CD4-positive, alpha-beta T cell treated with Interleukin-6 for 4 hours (primary cell): ENCODE measurements at regions not wholly inside any gene's neighbourhood (a gene's known extent, or its start where the extent isn't known, plus 50 kb on each side); places are given as distances from the start of the nearest gene placed in this dataset.

Experiments
- DNase-seq: peaks from one replicate; pipeline ENCODE4 v3.0.0-alpha.2; 2020; ENCODE audit warnings: mixed read lengths

GRCh38 chr5:28214292-28214691 is 1175.9 kb upstream of the CDH9 start:
- no peak for DNase-seq

DNA sequence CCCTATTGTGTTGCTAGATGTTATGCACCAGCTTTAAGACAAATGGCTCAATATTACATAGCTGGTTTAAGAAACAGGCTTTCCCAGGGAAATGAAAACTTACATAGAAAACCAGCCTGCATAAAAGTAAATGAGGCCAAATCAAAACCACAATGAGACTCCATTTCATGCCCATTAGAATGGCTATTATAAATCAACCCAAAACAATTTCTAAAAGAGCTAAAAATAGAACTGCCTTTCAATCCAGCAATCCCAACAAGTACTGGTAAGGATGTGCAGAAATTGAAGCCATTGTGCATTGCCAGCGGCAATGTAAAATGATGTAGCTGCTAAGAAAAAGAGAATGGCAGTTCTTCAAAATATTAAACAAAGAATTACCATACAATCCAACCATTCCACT is 1170.0 kb upstream of the CDH9 start:
- no peak for DNase-seq

DNA sequence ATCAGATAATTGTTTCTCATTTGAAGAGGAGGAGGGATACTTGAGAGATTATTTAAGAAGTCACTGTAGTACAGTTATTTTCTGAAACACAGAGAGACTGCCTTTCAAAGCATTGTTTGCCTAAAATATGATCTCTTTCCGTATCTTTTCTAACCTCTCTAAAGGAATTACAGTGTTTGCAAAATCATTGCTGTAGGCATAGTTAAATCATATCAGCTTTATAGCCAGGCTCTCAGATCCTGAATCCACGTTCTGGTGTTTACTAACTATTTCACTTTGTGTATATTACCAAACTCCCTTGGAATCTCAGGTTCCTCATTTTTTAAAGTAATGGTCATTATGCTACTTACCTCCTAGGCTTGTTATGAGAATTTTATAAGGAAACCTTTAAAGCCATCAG is 1151.6 kb upstream of the CDH9 start:
- DNase-seq, result no peak

GRCh38 chr5:28174691-28175090 is 1136.3 kb upstream of the CDH9 start:
- no peak for DNase-seq

- DNase-seq, result no peak
These were observed 1126.7 kb upstream of the CDH9 start for GRCh38 chr5:28165096-28165495.

DNA sequence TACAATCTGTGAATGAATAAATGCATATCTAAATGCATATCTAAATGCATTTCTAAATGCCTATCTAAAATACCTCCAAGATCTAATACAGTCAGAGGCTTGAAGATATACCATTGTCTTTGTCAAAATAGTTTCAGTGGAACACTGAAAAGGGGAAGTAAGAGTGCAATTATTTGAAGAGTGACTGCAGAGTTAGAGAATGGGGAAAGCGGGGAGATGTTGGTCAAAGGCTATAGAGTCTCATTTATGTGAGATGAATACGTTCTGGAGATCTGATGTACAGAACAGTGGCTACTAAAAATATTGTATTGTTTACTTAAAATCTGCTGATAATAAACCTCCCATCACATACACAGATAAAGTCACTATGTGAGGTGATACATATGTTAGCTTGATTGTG is 1126.2 kb upstream of the CDH9 start:
- DNase-seq, result no peak

GRCh38 chr5:28156981-28157380 is 1118.6 kb upstream of the CDH9 start:
- DNase-seq, result no peak

- no peak for DNase-seq
These were observed 1105.1 kb upstream of the CDH9 start for GRCh38 chr5:28143519-28143918.

DNA sequence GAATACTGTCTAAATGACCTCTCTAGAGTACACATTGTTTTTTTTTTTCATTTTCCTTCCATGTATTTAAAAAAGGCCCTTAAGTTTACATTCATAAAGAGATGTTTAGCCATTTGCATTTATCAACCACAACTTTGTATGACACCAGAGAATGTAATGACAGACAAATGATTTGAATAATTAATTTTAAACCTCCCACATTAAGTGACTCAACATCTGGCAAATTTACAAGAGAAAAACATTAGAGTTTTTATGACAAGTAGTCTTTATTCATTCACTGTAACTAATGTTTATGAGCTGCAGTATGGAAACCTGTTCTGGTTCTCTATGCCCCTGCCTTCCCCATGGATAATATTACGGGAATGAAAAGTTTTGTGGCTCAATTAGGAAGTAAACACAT is 1093.8 kb upstream of the CDH9 start:
- no peak for DNase-seq

DNA sequence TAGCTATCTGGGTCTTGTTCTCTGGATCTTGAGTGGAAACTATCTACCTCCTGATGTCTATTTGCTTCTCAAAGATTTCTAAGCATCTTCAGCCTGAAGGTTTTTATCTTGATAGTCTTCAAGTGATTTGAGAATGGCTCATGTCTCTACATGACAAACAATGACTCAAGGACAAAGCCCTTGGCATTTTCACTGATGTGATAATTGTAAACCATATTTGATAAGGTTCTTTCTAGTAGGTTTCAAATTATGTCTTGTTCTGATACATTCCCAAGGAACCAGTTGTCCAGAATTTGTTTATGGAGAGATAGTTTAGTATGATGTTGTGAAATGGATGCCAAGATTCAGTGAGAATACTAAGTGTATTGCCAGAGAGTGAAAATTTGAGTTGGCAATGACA is 1079.3 kb upstream of the CDH9 start:
- no peak for DNase-seq

GRCh38 chr5:28117273-28117672 is 1078.9 kb upstream of the CDH9 start:
- DNase-seq, result no peak

GRCh38 chr5:28110781-28111180 is 1072.4 kb upstream of the CDH9 start:
- no peak for DNase-seq

DNA sequence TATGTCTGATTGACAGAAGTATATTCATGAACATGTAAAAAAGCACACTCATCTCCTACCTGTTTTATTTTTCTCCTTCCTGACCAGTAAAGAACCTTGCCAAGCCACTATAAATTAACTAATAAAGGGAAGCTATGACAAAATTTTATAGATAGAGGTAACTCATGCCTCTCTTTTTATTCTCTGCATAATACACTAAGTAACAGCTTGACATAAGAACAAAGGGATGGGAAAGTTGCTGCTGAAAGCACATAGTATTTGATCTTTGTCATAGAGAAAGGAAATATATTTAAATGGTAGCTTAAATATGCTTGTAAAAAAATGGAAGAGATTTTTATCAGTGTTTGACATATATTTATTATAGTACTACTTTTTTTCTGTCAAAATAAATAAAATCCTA is 1065.7 kb upstream of the CDH9 start:
- no peak for DNase-seq

- DNase-seq, result no peak
These were observed 1045.7 kb upstream of the CDH9 start for GRCh38 chr5:28084069-28084468.

DNA sequence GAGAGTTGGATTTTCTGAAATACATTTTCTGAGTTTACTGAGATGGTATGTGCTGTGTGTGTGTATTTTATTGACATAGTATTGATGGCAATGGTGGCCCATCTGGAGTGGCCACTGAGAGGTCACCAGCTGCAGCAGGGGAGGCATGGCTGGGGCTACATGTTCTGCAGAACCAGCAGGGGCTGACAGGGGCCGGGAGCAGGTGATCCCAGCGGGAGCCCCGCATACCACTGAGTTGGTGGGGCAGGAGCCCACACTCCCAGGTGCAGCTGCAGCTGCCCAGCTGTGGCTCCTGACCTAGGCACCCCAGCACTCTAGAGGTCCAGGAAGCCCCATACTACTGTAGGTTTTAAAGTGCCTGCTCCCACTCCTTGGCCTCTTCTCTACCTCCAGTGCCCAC is 1044.2 kb upstream of the CDH9 start:
- no peak for DNase-seq

DNA sequence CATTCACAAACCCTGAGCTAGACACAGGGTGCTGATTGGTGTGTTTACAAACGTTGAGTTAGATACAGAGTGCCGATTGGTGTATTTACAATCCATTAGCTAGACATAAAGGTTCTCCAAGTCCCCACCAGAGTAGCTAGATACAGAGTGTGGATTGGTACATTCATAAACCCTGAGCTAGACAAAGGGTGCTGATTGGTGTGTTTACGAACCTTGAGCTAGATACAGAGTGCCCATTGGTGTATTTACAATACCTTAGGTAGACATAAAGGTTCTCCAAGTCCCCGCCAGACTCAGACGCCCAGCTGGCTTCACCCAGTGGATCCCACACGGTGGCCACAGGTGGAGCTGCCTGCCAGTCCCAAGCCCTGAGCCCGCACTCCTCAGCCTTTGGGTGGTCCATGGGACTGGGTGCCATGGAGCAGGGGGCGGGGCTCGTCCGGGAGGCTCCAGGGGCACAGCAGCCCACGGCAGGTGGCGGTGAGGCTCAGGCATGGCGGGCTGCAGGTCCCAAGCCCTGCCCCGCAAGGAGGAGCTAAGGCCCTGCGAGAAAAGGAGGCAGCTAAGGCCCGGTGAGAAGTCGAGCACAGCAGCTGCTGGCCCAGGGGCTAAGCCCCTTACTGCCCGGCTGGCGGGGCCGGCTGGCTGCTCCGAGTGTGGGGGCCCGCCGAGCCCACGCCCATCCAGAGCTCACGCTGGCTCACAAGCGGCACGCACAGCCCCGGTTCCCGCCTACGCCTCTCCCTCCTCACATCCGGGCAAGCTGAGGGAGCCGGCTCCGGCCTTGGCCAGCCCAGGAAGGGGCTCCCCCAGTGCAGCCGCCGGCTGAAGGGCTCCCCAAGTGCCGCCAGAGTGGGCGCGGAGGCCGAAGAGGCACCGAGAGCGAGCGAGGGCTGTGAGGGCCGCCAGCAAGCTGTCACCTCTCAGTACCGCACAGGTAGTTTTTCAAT is 1039.2 kb upstream of the CDH9 start:
- no peak for DNase-seq

- DNase-seq, result no peak
These were observed 1028.5 kb upstream of the CDH9 start for GRCh38 chr5:28066856-28067255.

DNA sequence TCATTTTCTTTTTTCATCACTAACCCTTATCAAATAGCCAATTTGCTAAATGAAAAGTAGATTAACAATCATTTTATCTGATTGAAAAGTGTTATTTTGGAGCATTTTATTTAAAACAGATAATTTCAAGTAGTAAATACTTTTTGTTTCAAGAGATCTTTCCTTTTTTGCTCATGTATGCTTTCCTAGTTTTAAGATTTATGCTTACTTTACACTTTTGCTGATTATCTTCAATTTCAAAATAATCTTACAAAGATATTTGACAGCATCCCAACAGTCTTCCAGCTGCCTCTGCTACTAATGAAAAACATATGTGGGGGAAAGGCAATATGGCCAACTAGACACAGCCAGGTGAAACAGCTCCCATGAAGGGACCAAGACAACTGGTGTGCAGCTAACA is 1027.3 kb upstream of the CDH9 start:
- no peak for DNase-seq

DNA sequence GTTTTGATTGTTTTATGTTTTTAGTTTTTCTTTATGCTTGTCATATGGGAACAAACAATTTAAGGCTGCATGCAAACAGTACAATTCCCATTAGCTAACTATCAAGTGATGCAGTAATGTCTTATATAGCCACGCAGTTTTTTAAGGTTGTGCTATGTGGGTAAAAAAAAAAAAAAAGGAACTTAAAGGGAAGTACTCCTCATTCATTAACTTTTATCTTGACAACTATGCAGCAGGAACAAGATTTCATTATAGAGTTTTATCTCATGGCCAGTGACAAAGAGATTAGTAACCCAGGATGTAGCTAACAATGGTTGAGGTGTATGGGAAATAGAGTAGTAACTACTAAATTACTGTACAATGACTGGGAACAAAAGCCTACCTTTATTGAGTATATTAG is 1008.2 kb upstream of the CDH9 start:
- DNase-seq, result no peak

DNA sequence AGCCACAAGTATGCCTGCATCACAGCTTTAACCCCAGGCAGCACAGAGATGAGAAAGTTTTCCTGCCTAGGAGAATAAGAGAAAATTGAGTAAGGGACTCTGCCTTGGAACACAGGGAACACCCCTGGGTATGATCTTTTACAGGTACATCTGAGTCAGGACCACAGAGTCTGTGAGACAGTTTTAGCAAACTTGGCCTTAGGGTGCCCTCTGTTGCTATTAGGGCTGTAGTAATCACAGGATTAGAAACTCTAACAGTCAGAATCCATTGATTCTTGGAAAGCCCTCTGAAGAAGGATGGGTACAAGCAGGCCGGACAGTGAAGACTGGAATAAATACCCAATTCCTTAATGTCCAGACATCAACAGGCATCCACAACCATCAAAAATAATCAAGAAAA is 989.5 kb upstream of the CDH9 start:
- no peak for DNase-seq

DNA sequence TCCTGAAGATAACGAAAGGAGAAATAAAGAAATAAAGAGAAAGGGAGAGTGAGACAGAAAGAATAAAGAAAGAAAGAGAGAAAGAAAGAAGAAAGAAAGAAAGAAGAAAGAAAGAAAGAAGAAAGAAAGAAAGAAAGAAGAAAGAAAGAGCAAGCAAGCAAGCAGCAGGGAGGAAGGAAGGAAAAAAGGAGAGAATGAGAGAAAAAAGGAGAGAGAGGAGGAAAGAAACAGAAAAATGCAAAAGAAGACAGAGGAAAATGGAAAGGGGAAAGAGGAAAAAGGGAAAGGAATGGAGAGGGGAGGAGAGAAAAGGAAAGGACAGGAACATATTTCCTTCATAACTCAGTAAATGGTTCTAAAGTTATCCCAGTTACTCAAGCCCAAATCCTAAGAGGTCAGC is 978.8 kb upstream of the CDH9 start:
- DNase-seq, result no peak

DNA sequence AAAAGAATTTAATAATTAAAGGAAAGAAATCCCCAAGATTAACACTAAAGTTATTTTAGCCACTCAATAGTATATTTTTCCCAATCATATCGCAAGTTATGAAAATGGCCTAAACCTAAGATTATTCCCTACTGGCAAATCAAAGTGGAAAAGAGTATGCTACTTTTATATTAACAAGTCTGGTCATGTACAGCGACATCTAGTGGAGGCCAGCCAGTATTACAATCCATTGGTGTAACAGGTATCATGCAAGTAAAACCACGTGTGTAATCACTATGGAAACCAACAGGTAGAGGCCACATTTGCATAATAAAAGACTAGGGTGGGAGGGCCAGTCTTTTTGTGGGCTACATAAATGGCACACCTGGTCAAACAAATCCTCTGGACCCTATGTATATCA is 976.4 kb upstream of the CDH9 start:
- no peak for DNase-seq

DNA sequence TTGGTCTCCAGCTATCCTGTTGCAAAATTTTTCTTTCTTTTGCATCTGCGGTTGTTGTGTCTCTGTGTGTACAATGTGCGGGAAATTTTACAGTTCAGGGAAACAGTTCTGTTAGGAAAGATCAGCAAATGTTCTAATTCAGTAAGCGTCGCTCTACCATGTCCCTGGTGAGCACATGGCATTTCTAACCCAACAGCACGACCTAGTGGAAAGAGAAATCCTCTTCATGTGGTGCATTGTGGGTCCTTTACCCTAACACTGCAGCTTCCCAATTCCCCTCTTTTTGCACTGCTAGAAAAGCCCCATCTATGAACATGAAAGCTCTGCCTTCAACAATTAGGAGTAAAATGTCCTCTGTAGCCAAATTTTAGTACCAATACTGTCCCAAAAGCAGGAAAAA is 974.2 kb upstream of the CDH9 start:
- DNase-seq, result no peak

DNA sequence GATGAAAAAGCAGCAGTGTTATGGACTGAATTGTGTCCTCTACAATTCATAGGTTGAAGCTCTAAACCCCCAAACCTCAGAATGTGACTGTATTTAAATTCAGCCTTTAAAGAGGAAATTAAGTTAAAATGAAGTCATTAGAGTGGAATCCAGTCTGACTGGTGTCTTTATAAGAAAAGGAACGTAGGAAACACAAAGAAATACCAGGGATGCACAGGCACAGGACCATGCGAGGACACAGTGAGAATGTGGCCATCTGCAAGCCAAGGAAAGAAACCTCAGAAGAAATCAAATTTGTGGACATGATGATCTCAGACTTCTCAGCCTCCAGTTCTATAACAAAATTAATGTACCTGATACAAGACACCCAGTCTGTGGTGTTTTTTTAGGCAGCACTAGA is 971.2 kb upstream of the CDH9 start:
- no peak for DNase-seq

GRCh38 chr5:27996665-27997064 is 958.3 kb upstream of the CDH9 start:
- no peak for DNase-seq
